ENCODE measurements at regions not wholly inside any gene's neighbourhood (a gene's known extent, or its start where the extent isn't known, plus 50 kb on each side); places are given as distances from the start of the nearest gene placed in this dataset.

DNA sequence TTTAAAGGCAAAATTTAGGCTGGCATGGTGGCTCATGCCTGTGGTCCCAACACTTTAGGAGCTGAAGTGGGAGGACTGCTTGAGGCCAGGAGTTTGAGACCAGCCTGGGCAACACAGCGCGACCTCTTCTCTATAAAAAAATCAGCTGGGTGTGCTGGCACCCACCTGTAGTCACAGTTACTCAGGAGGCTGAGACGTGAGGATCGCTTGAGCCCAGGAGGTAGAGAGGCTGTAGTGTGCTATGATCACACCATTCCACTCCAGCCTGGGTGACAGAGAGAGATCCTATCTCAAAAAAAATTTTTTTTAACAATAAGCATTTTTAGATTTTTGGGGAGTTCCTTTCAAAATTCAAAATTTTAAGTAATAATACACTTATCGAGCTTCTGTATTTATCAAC is 63.3 kb downstream of the SPATA31C2 start:
- no peak for TF ChIP-seq EZH2 (IDR thresholded peaks at IDR 0.05; ENCODE audit: low read depth, low read length, severe bottlenecking)
- TF ChIP-seq, protein P1, sequence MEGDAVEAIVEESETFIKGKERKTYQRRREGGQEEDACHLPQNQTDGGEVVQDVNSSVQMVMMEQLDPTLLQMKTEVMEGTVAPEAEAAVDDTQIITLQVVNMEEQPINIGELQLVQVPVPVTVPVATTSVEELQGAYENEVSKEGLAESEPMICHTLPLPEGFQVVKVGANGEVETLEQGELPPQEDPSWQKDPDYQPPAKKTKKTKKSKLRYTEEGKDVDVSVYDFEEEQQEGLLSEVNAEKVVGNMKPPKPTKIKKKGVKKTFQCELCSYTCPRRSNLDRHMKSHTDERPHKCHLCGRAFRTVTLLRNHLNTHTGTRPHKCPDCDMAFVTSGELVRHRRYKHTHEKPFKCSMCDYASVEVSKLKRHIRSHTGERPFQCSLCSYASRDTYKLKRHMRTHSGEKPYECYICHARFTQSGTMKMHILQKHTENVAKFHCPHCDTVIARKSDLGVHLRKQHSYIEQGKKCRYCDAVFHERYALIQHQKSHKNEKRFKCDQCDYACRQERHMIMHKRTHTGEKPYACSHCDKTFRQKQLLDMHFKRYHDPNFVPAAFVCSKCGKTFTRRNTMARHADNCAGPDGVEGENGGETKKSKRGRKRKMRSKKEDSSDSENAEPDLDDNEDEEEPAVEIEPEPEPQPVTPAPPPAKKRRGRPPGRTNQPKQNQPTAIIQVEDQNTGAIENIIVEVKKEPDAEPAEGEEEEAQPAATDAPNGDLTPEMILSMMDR (IDR thresholded peaks at IDR 0.05; ENCODE audit: control extremely low read depth in 1 of 3, insufficient read depth in 1 of 3, low read depth in 1 of 3, low read length in 3 of 3) = no peak
- TF ChIP-seq JUND (IDR thresholded peaks at IDR 0.05; ENCODE audit: low read length) = no peak
- TF ChIP-seq SP4 (IDR thresholded peaks at IDR 0.05; ENCODE audit: low read length) = no peak
- no peak for TF ChIP-seq EGR1 (IDR thresholded peaks at IDR 0.05; ENCODE audit: borderline replicate concordance, low read depth, low read length)
- TF ChIP-seq TCF12 (IDR thresholded peaks at IDR 0.05; ENCODE audit: low read depth, low read length) = no peak
- no peak for TF ChIP-seq SIN3A (conservative IDR thresholded peaks at IDR 0.05 in 1 of 2, IDR thresholded peaks at IDR 0.05 in 1 of 2; ENCODE audit: low read depth in 1 of 2, low read length in 2 of 2)
- TF ChIP-seq CBX5 (IDR thresholded peaks at IDR 0.05; ENCODE audit: low read depth, low read length) = no peak
- no peak for TF ChIP-seq POLR2A (IDR thresholded peaks at IDR 0.05; ENCODE audit: control extremely low read depth in 1 of 2, low read depth in 2 of 2, low read length in 2 of 2)
- TF ChIP-seq KDM1A (IDR thresholded peaks at IDR 0.05; ENCODE audit: borderline replicate concordance, low read length) = no peak
- no peak for TF ChIP-seq EP300 (IDR thresholded peaks at IDR 0.05; ENCODE audit: borderline replicate concordance in 1 of 2, low read depth in 2 of 2, low read length in 2 of 2)
- no peak for TF ChIP-seq TAF1 (IDR thresholded peaks at IDR 0.05; ENCODE audit: low read depth, low read length)
- TF ChIP-seq, protein P2, sequence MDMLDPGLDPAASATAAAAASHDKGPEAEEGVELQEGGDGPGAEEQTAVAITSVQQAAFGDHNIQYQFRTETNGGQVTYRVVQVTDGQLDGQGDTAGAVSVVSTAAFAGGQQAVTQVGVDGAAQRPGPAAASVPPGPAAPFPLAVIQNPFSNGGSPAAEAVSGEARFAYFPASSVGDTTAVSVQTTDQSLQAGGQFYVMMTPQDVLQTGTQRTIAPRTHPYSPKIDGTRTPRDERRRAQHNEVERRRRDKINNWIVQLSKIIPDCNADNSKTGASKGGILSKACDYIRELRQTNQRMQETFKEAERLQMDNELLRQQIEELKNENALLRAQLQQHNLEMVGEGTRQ (IDR thresholded peaks at IDR 0.05; ENCODE audit: low read length) = no peak
